Vagina (tissue), 2 donors: ENCODE measurements at regions not wholly inside any gene's neighbourhood (a gene's known extent, or its start where the extent isn't known, plus 50 kb on each side); places are given as distances from the start of the nearest gene placed in this dataset.

Experiments
- DNase-seq, 2 donors: peaks; one replicate each; pipeline ENCODE4 v3.0.0-alpha.2; 2017; ENCODE audit errors: extremely low spot score in 2 of 2
- H3K27ac ChIP-seq: fragments of 200-600 bp; sonication (generic); one replicate; pipeline ENCODE4 v1.5.1; 2019
- H3K27me3 ChIP-seq: fragments of 200-600 bp; sonication (generic); one replicate; pipeline ENCODE4 v1.5.1; 2019
- H3K36me3 ChIP-seq, 2 donors: fragments of 200-600 bp; sonication (generic); one replicate each; pipeline ENCODE4 v1.5.1; 2017 to 2019
- H3K4me1 ChIP-seq: fragments of 200-600 bp; sonication (generic); one replicate; pipeline ENCODE4 v1.5.1; 2019
- H3K4me3 ChIP-seq, 2 donors: fragments of 200-600 bp; sonication (generic); 1 replicate in 1 of 2; 2 replicates in 1 of 2; pipeline ENCODE4 v1.5.1; 2016 to 2019
- H3K9me3 ChIP-seq: fragments of 200-600 bp; sonication (generic); one replicate; pipeline ENCODE4 v1.5.1; 2019
- POLR2A ChIP-seq, 2 donors: fragments of 450-650 bp; IDR thresholded peaks; one replicate each; pipeline ENCODE4 v1.6.1; 2017; ENCODE audit warnings: antibody characterized with exemption in 2 of 2, mild to moderate bottlenecking in 2 of 2, moderate library complexity in 2 of 2
- POLR2AphosphoS5 ChIP-seq, 2 donors: sonication (generic); formaldehyde crosslinking; IDR thresholded peaks; one replicate each; pipeline ENCODE4 v1.9.0; 2017; ENCODE audit warnings: antibody characterized with exemption in 2 of 2, mild to moderate bottlenecking in 2 of 2, low read depth in 1 of 2; ENCODE audit not compliant: insufficient read depth in 1 of 2
- intact Hi-C: fragments of 100-400 bp; cut with DNase I; formaldehyde crosslinking; loops from one replicate; pipeline ENCODE4 v1.15.1; 2023
- TF ChIP-seq, protein P1 (sequence below), 3 experiments: fragments of 450-650 bp in 2 of 3; fragments of 200-600 bp in 1 of 3; sonication (generic) in 1 of 3; IDR thresholded peaks; one replicate each; pipeline ENCODE4 v1.5.1; 2017 to 2019; ENCODE audit warnings: antibody characterized with exemption in 3 of 3, mild to moderate bottlenecking in 2 of 3, moderate library complexity in 2 of 3

DNA sequence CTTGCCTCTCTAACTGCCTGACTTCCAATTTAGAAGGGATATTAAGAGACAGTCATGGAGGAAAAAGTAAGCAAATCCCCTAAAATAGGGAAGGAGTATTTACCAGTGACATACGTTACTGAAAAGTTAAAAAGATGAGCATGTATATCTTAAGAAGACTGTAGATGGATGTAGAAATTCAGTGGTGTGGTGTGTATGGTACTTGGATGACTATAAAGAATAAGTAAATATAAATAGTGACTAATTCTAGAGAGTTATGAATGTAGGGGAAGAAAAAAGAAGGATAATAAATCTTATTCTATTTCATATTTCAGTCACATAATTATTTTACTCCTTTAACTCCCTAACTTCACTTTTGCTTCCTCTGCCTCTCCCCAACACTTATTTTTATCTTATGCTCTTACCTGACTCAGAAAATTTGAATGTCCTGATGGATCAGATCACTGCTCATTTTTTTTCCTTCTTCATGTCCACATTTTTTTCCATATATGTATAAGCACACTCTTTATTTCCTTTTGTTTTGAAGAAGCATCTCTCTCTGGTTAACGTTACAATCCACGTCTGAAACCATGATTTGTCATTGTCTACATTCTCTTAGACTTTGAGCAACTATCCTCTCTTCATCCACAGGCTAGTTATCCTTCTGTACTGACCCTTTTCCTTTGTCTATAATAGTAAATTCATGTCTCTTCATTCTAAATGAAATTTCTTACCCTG, 422.7 kb upstream of the SYT1 start:
- Histone ChIP-seq H3K4me1 (no peaks in the 10 kb centered on the region), H3K4me3 (no peak overlapping the region), H3K36me3 (no peaks in the 10 kb centered on the region), H3K27me3 (no peaks in the 10 kb centered on the region), H3K27ac (no peak overlapping the region), H3K9me3 (no peaks in the 10 kb centered on the region)
- intact Hi-C loops, result no loop called here
- no peak for DNase-seq
- TF ChIP-seq POLR2AphosphoS5 (IDR thresholded peaks at IDR 0.05; ENCODE audit: insufficient read depth in 1 of 2, low read depth in 1 of 2), result no peak
- TF ChIP-seq, protein P1, sequence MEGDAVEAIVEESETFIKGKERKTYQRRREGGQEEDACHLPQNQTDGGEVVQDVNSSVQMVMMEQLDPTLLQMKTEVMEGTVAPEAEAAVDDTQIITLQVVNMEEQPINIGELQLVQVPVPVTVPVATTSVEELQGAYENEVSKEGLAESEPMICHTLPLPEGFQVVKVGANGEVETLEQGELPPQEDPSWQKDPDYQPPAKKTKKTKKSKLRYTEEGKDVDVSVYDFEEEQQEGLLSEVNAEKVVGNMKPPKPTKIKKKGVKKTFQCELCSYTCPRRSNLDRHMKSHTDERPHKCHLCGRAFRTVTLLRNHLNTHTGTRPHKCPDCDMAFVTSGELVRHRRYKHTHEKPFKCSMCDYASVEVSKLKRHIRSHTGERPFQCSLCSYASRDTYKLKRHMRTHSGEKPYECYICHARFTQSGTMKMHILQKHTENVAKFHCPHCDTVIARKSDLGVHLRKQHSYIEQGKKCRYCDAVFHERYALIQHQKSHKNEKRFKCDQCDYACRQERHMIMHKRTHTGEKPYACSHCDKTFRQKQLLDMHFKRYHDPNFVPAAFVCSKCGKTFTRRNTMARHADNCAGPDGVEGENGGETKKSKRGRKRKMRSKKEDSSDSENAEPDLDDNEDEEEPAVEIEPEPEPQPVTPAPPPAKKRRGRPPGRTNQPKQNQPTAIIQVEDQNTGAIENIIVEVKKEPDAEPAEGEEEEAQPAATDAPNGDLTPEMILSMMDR (IDR thresholded peaks at IDR 0.05), result no peak
- TF ChIP-seq POLR2A (IDR thresholded peaks at IDR 0.05), result no peak

DNA sequence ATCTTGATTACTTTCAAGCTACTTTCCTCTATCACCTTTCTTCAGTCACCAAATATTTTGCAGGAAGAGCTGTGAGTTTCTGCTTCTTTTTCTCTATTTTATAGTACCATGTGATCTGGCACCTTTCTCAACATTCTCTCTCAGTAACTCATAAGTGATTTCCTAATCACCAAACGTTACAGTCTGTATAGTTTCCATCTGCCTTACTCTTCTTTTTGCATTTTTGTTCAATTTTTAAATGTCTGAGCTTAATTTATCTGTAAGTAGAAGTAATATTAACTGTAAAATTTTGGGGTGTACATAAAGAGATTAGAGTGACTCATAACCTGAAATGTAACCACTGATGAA, 422.1 kb upstream of the SYT1 start:
- Histone ChIP-seq H3K4me1 (no peaks in the 10 kb centered on the region), H3K9me3 (no peaks in the 10 kb centered on the region), H3K27ac (no peak overlapping the region), H3K4me3 (no peak overlapping the region), H3K27me3 (no peaks in the 10 kb centered on the region), H3K36me3 (no peaks in the 10 kb centered on the region)
- intact Hi-C loops, result no loop called here
- no peak for TF ChIP-seq POLR2A (IDR thresholded peaks at IDR 0.05)
- TF ChIP-seq, protein P1 (IDR thresholded peaks at IDR 0.05), result no peak
- TF ChIP-seq POLR2AphosphoS5 (IDR thresholded peaks at IDR 0.05; ENCODE audit: insufficient read depth in 1 of 2, low read depth in 1 of 2), result no peak
- DNase-seq, result no peak

DNA sequence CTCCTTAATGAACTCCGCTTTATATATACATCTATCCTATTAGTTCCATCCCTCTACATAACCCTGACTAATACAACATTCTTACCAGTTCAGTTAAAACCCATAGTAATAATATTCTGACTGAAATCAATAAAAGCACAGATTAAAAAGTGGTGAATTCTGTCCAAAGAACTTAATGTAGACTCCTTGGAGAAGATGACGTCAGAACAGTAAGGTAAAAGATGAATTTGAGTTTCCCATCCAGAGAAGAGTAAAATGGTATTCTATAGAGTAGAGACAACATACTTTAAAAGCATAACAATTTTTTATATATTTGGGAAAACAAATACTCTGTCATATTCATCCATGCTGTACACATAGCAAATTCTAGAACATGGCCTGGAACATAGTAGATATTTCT, 418.0 kb upstream of the SYT1 start:
- intact Hi-C loops, result no loop called here
- Histone ChIP-seq H3K27me3 (no peaks in the 10 kb centered on the region), H3K36me3 (no peaks in the 10 kb centered on the region), H3K27ac (no peak overlapping the region), H3K9me3 (no peaks in the 10 kb centered on the region), H3K4me3 (no peak overlapping the region), H3K4me1 (no peaks in the 10 kb centered on the region)
- TF ChIP-seq POLR2AphosphoS5 (IDR thresholded peaks at IDR 0.05; ENCODE audit: insufficient read depth in 1 of 2, low read depth in 1 of 2) (no peak), POLR2A (IDR thresholded peaks at IDR 0.05) (no peak)
- TF ChIP-seq, protein P1 (IDR thresholded peaks at IDR 0.05), result no peak
- DNase-seq, result no peak

DNA sequence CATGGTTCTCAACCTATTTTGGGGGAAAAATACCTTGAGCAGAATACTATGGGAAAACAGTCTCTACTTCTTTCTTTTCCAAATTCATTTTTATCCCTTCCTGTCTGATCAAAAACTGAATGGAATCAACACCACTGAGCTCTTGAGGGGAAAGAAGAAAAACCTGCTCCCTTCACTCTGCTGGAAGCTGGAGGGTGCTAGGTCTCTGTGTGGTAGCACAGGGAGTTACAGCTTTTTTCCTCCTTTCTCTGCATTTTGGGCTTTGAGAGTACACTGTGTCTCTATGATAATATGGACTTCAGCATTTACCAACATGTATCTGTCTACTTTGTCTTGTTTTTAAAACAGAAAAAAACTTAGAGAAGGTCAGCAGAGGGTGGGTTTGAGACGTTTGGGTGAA, 417.2 kb upstream of the SYT1 start:
- Histone ChIP-seq H3K4me1 (no peaks in the 10 kb centered on the region), H3K36me3 (no peaks in the 10 kb centered on the region), H3K27me3 (no peaks in the 10 kb centered on the region), H3K4me3 (no peak overlapping the region), H3K27ac (no peak overlapping the region), H3K9me3 (no peaks in the 10 kb centered on the region)
- intact Hi-C loops, result no loop called here
- TF ChIP-seq POLR2A (IDR thresholded peaks at IDR 0.05) (no peak), POLR2AphosphoS5 (IDR thresholded peaks at IDR 0.05; ENCODE audit: insufficient read depth in 1 of 2, low read depth in 1 of 2) (no peak)
- TF ChIP-seq, protein P1 (IDR thresholded peaks at IDR 0.05), result no peak
- no peak for DNase-seq

DNA sequence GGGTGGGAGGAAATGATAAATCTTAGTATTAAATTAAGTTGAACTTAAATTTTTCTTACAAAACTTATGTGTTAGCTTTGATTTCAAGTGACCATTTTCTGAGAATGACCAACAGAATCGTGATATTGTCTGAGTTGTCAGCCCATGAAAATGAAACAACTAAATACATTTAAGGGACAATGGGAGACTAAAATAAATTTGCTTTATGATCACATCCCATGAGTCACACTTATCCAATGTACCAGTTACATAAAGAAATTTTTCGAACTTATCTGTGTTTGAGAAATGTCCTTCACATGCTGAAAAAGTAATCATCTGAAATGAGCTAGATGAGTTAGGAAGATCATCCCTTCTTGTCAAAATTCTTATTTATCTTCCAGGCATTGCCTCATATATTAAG, 415.9 kb upstream of the SYT1 start:
- no peak overlapping the region for H3K4me3 ChIP-seq
- H3K4me1 ChIP-seq, result no peaks in the 10 kb centered on the region
- intact Hi-C loops, result no loop called here
- no peaks in the 10 kb centered on the region for H3K9me3 ChIP-seq
- no peak overlapping the region for H3K27ac ChIP-seq
- H3K36me3 ChIP-seq, result no peaks in the 10 kb centered on the region
- DNase-seq, result no peak
- no peaks in the 10 kb centered on the region for H3K27me3 ChIP-seq
- TF ChIP-seq POLR2AphosphoS5 (IDR thresholded peaks at IDR 0.05; ENCODE audit: insufficient read depth in 1 of 2, low read depth in 1 of 2) (no peak), POLR2A (IDR thresholded peaks at IDR 0.05) (no peak)
- TF ChIP-seq, protein P1 (IDR thresholded peaks at IDR 0.05), result no peak
